Liver (tissue), 3 donors: ENCODE measurements at regions not wholly inside any gene's neighbourhood (a gene's known extent, or its start where the extent isn't known, plus 50 kb on each side); places are given as distances from the start of the nearest gene placed in this dataset.

Experiments
- CTCF ChIP-seq: fragments of 150-350 bp; IDR thresholded peaks from 2 replicates; pipeline ENCODE4 v1.5.1; 2017; ENCODE audit warnings: improper control_type of control experiment, low read depth, low read length; ENCODE audit not compliant: missing input control
- EGR1 ChIP-seq, 2 donors: IDR thresholded peaks; 2 replicates each; pipeline ENCODE4 v1.6.1; 2016 to 2018; ENCODE audit warnings: antibody characterized with exemption in 2 of 2, low read depth in 2 of 2
- GABPA ChIP-seq, 2 donors: IDR thresholded peaks in 1 of 2; conservative IDR thresholded peaks in 1 of 2; 2 replicates each; pipeline ENCODE4 v1.6.1; 2016; ENCODE audit warnings: antibody characterized with exemption in 2 of 2, mild to moderate bottlenecking in 1 of 2, moderate library complexity in 1 of 2
- HNF4A ChIP-seq, 2 donors: conservative IDR thresholded peaks; 2 replicates each; pipeline ENCODE4 v1.6.1; 2016; ENCODE audit warnings: antibody characterized with exemption in 2 of 2, mild to moderate bottlenecking in 2 of 2
- MAX ChIP-seq: IDR thresholded peaks from 2 replicates; pipeline ENCODE4 v1.6.1; 2016; ENCODE audit warnings: antibody characterized with exemption
- RAD21 ChIP-seq, 2 donors: IDR thresholded peaks; 2 replicates each; pipeline ENCODE4 v1.6.1; 2016; ENCODE audit warnings: antibody characterized with exemption in 2 of 2, mild to moderate bottlenecking in 2 of 2
- REST ChIP-seq: IDR thresholded peaks from 2 replicates; pipeline ENCODE4 v1.6.1; 2016; ENCODE audit warnings: antibody characterized with exemption, mild to moderate bottlenecking
- TAF1 ChIP-seq: conservative IDR thresholded peaks from 2 replicates; pipeline ENCODE4 v1.6.1; 2016; ENCODE audit warnings: antibody characterized with exemption, mild to moderate bottlenecking
- YY1 ChIP-seq: IDR thresholded peaks from 2 replicates; pipeline ENCODE4 v1.6.1; 2016; ENCODE audit warnings: antibody characterized with exemption, mild to moderate bottlenecking
- donor health status: healthy.
- donor health status: healthy.

DNA sequence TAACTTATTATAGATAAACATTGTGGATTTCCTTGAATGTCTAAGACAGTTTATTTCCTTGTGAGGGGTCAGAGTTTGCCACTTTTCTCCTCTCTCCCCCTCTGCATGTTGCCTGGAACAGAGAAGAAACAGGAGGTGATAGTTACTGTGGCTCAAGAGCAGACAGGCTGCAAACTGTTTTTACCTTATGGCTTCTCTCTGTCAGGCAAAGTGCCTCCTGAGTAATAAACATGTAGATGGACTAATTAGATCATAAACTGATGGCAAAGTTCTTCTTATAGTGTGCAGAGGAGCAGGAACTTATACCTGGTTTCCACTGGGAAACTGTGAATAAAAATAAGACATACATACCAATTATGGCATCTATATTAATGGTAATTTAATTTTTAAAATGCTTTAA lies 133.1 kb upstream of the CDH12 start:
- TF ChIP-seq CTCF = no peak
- TF ChIP-seq GABPA (IDR thresholded peaks at IDR 0.05 in 1 of 2, conservative IDR thresholded peaks at IDR 0.05 in 1 of 2) = no peak
- no peak for TF ChIP-seq REST
- TF ChIP-seq MAX = no peak
- no peak for TF ChIP-seq TAF1
- no peak for TF ChIP-seq RAD21 (IDR thresholded peaks at IDR 0.05)
- TF ChIP-seq EGR1 (IDR thresholded peaks at IDR 0.05; ENCODE audit: low read depth in 2 of 2) = no peak
- no peak for TF ChIP-seq YY1
- TF ChIP-seq HNF4A (conservative IDR thresholded peaks at IDR 0.05) = no peak
